ENCODE measurements at regions not wholly inside any gene's neighbourhood (a gene's known extent, or its start where the extent isn't known, plus 50 kb on each side); places are given as distances from the start of the nearest gene placed in this dataset.

- TF ChIP-seq, protein P1, sequence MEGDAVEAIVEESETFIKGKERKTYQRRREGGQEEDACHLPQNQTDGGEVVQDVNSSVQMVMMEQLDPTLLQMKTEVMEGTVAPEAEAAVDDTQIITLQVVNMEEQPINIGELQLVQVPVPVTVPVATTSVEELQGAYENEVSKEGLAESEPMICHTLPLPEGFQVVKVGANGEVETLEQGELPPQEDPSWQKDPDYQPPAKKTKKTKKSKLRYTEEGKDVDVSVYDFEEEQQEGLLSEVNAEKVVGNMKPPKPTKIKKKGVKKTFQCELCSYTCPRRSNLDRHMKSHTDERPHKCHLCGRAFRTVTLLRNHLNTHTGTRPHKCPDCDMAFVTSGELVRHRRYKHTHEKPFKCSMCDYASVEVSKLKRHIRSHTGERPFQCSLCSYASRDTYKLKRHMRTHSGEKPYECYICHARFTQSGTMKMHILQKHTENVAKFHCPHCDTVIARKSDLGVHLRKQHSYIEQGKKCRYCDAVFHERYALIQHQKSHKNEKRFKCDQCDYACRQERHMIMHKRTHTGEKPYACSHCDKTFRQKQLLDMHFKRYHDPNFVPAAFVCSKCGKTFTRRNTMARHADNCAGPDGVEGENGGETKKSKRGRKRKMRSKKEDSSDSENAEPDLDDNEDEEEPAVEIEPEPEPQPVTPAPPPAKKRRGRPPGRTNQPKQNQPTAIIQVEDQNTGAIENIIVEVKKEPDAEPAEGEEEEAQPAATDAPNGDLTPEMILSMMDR (IDR thresholded peaks at IDR 0.05 in 2 of 3, conservative IDR thresholded peaks at IDR 0.05 in 1 of 3; ENCODE audit: borderline replicate concordance in 1 of 3, insufficient read depth in 1 of 3, low read depth in 2 of 3, low read length in 2 of 3): no peak
- TF ChIP-seq YY1 (IDR thresholded peaks at IDR 0.05; ENCODE audit: extremely low read depth, insufficient replicate concordance, low read depth, low read length): no peak
- no peak for TF ChIP-seq POLR2A (IDR thresholded peaks at IDR 0.05; ENCODE audit: borderline replicate concordance, extremely low read depth, insufficient read depth, insufficient read length)
- TF ChIP-seq TCF7L2 (IDR thresholded peaks at IDR 0.05; ENCODE audit: borderline replicate concordance, extremely low read depth, insufficient read depth, insufficient read length): no peak
- no peak for TF ChIP-seq POLR2AphosphoS5 (IDR thresholded peaks at IDR 0.05; ENCODE audit: low read depth, low read length)
- no peak for TF ChIP-seq MAX (IDR thresholded peaks at IDR 0.05)
- no peak for TF ChIP-seq JUND (IDR thresholded peaks at IDR 0.05)
- TF ChIP-seq EGR1 (IDR thresholded peaks at IDR 0.05; ENCODE audit: low read depth): no peak
- TF ChIP-seq, protein P2, sequence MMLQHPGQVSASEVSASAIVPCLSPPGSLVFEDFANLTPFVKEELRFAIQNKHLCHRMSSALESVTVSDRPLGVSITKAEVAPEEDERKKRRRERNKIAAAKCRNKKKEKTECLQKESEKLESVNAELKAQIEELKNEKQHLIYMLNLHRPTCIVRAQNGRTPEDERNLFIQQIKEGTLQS (IDR thresholded peaks at IDR 0.05): no peak
- TF ChIP-seq EZH2 (IDR thresholded peaks at IDR 0.05): no peak
- no peak for TF ChIP-seq SP1 (IDR thresholded peaks at IDR 0.05; ENCODE audit: low read depth)
Measured at GRCh38 chr13:44866411-44866911, 122.8 kb downstream of the NUFIP1 start.

Measured in HCT116 (cell line).